ENCODE measurements at regions not wholly inside any gene's neighbourhood (a gene's known extent, or its start where the extent isn't known, plus 50 kb on each side); places are given as distances from the start of the nearest gene placed in this dataset.
"Not testable (repeated sequence)": the region's sequence is repeated elsewhere in the genome, so short reads cannot be mapped to it uniquely, and the experiment has no call there.

DNA sequence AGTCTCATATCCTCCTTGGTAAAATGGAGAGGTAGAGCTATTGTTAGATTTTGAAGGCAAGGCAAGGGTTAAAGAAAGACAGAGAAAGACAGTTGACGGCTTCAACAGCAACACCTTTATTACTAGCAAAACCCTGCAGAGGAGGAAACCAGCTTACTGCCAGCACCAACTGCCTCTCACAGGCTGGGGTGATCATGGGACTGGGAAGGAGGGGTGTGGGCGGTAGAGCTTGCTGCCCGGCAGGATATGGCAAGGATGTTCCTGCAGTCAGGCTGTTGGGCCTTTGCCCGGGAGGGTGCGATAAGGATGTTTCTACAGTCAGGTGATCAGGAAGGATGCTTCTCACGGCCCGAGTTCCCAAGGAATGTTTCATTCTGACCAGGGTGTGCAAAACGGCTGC, 310.0 kb downstream of the FOXD4L4 start:
- not testable (repeated sequence) for H3K9me3 Mint-ChIP-seq, H3K4me3 Mint-ChIP-seq

DNA sequence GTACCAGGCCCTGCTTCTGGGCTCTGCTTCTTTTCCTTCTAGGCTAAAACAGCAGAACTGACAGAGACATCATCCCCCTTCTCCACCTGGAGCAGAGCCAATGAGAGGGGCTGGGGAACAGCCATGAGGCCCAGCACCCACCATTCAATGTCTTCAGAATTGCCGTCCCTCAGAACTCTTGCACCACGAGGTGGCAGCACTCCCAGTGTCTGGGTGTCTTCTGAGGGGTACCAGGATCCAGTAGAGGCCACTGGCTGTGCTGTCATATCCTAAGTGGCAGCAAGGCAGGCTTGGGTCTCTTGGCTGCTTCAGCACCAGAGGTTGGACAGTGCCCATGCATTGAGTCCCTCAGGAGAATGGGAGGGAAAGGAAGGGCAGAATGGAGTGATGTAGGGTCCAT, 312.8 kb downstream of the FOXD4L4 start:
- H3K36me3 Mint-ChIP-seq; DNase-seq (ENCODE audit: low spot score); CTCF ChIA-PET; H3K9me3 Mint-ChIP-seq; H3K27ac Mint-ChIP-seq; POLR2A ChIA-PET; H3K4me3 Mint-ChIP-seq; H3K4me1 Mint-ChIP-seq; H3K27me3 Mint-ChIP-seq (ENCODE audit: low read depth): not testable (repeated sequence)
- ATAC-seq: peak; percentile 86

More for the DNA sequence above, 310.0 kb downstream of the FOXD4L4 start:
- H3K4me1 Mint-ChIP-seq; CTCF ChIA-PET; ATAC-seq; H3K27me3 Mint-ChIP-seq (ENCODE audit: low read depth); POLR2A ChIA-PET; H3K27ac Mint-ChIP-seq; H3K36me3 Mint-ChIP-seq; DNase-seq (ENCODE audit: low spot score): not testable (repeated sequence)

DNA sequence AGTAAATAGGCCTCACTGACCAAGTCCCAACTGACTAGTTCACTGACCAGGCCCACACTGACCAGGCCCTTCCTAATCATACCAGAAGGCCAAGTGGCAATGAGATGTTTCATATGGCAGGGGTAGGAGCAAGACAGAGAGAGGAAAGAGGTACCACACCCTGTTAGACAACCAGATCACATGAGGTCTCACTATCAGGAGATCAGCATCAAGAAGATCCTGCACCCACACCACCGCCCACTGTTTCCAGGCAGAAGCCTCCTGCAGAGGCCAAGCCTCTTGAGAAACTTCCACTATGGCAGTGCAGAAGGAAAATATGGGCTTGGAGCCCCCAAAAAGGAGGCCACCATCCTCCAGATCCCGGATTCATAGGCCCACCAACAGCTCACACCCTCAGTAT, 317.8 kb downstream of the FOXD4L4 start:
- H3K27ac Mint-ChIP-seq; H3K9me3 Mint-ChIP-seq; CTCF ChIA-PET; ATAC-seq; DNase-seq (ENCODE audit: low spot score); H3K4me3 Mint-ChIP-seq; H3K27me3 Mint-ChIP-seq (ENCODE audit: low read depth); POLR2A ChIA-PET; H3K4me1 Mint-ChIP-seq; H3K36me3 Mint-ChIP-seq: not testable (repeated sequence)

DNA sequence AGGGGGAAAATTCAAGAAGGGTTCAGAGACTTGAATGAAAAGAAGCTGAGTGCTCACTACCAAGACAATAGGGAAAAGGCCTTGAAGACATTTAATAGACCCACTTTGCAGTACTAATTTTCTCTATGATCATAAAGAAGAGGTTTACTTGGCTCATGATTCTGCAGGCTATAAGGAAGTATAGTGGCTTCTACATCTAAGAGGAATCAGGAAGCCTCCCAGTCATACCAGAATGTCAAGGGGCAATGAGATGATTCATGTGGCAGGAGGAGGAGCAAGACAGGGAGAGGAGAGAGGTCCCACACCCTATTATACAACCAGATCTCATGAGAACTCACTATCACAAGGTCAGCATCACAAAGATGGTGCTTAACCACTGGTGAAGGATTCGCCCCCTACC, 323.7 kb downstream of the FOXD4L4 start:
- CTCF ChIA-PET; POLR2A ChIA-PET; H3K27ac Mint-ChIP-seq; H3K9me3 Mint-ChIP-seq; H3K4me1 Mint-ChIP-seq; H3K27me3 Mint-ChIP-seq (ENCODE audit: low read depth); DNase-seq (ENCODE audit: low spot score); H3K4me3 Mint-ChIP-seq; ATAC-seq; H3K36me3 Mint-ChIP-seq: not testable (repeated sequence)

DNA sequence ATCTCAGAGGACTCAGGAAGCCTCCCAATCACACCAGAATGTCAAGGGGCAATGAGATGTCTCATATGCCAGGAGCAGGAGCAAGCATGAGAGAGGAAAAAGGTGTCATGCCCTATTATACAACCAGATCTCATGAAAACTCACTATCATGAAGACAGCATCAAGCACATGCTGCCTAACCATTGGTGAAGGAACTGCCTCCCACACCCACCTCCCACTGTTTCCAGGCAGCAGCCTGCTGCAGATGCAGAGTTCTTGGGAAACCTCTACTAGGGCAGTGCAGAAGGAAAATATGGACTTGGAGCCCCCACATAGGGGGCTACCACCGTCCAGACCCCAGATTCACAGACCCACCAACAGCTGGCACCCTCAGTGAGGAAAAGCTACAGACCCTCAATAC, 326.9 kb downstream of the FOXD4L4 start:
- H3K4me1 Mint-ChIP-seq; H3K4me3 Mint-ChIP-seq; H3K27ac Mint-ChIP-seq; ATAC-seq; H3K9me3 Mint-ChIP-seq; CTCF ChIA-PET; H3K27me3 Mint-ChIP-seq (ENCODE audit: low read depth); POLR2A ChIA-PET; DNase-seq (ENCODE audit: low spot score); H3K36me3 Mint-ChIP-seq: not testable (repeated sequence)

DNA sequence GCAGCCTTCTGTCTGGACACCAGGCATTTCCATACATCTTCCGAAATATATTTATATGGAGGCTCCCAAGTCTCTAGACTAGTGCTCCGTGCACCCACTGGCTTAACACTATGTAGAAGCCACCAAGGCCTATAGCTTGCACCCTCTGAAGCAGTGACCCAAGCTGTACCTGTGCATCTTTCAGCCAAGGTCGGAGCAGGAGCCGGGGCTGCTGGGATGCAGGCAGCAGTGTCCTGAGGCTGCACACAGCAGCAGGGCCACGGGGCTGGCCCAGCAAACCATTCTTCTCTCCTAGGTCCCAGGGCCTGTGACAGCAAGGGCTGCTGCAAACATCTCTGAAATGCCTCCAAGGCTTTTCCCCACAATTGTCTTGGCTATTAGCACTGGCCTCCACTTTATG, 328.8 kb downstream of the FOXD4L4 start:
- H3K4me1 Mint-ChIP-seq; H3K36me3 Mint-ChIP-seq; ATAC-seq; POLR2A ChIA-PET; H3K4me3 Mint-ChIP-seq; H3K9me3 Mint-ChIP-seq; H3K27ac Mint-ChIP-seq; CTCF ChIA-PET; H3K27me3 Mint-ChIP-seq (ENCODE audit: low read depth): not testable (repeated sequence)
- DNase-seq (ENCODE audit: low spot score): peak; percentile 19

DNA sequence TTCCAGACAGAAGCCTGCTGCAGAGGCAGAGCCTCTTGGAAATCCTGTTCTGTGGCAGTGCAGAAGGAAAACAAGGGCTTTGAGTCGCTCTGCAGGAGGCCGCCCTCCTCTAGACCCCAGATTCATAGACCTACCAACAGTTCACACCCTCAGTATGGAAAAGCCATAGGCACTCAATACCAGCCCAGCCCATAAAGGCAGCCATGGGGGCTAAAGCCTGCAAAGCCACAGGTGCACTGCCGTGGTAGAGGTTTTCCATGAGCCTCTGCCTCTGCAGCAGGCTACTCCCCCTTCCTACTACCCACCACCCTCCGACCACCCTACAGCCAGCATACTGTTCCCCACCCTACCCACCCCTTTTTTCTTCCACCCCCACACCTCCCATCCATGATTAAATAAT, 330.3 kb downstream of the FOXD4L4 start:
- POLR2A ChIA-PET: not testable (repeated sequence)

DNA sequence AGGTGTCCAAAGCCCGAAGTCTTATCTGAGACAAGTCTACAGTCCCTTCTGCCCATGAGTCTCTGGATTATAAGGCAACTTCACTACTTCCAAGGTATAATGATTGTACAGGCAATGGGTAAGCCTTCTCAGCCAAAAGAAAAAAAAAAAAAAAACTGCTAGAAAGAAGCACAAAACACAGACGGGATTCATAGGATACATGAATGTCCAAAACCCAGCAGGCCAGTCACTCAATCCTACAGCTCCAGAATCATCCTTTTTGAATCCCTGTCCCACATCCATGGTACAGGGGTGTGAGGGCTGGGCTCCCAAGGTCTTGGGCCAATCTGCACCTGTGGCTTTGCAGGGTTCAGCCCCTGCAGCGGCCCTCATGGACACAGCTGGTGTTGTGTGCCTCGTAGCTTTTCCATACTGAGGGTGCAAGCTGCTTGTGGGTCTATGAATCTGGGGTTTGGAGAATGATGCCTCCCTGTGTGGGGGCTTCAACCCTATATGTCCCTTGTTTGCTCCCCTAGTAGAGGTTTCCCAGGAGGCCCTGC, 331.6 kb downstream of the FOXD4L4 start:
- H3K27ac Mint-ChIP-seq; H3K36me3 Mint-ChIP-seq; POLR2A ChIA-PET; ATAC-seq; CTCF ChIA-PET; H3K4me1 Mint-ChIP-seq; H3K9me3 Mint-ChIP-seq; H3K4me3 Mint-ChIP-seq; DNase-seq (ENCODE audit: low spot score); H3K27me3 Mint-ChIP-seq (ENCODE audit: low read depth): not testable (repeated sequence)

More for the DNA sequence above, 330.3 kb downstream of the FOXD4L4 start:
- H3K4me1 Mint-ChIP-seq; H3K36me3 Mint-ChIP-seq; H3K27me3 Mint-ChIP-seq (ENCODE audit: low read depth); H3K9me3 Mint-ChIP-seq; CTCF ChIA-PET; H3K4me3 Mint-ChIP-seq; H3K27ac Mint-ChIP-seq; ATAC-seq: not testable (repeated sequence)
- DNase-seq (ENCODE audit: low spot score): peak; percentile 17

DNA sequence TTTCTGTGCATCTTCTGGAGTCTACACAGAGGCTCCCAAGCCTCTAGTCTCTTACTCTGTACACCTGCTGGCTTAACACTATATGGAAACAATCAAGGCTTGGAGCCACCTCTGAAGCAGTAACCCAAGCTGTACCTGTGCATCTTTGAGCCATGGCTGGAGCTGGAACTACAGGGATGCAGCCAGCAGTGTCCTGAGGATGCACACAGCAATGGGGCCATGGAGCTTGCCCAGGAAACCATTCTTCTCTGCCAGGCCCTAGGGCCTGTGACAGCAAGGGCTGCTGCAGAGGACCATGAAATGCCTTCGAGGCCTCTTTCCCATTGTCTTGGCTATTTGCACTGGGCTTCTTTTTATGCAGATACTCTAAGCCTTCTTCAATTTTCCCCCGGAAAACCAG, 332.1 kb downstream of the FOXD4L4 start:
- H3K36me3 Mint-ChIP-seq; ATAC-seq; H3K4me1 Mint-ChIP-seq; H3K4me3 Mint-ChIP-seq; CTCF ChIA-PET; H3K9me3 Mint-ChIP-seq; H3K27ac Mint-ChIP-seq; POLR2A ChIA-PET; H3K27me3 Mint-ChIP-seq (ENCODE audit: low read depth): not testable (repeated sequence)
- DNase-seq (ENCODE audit: low spot score): peak; percentile 9

DNA sequence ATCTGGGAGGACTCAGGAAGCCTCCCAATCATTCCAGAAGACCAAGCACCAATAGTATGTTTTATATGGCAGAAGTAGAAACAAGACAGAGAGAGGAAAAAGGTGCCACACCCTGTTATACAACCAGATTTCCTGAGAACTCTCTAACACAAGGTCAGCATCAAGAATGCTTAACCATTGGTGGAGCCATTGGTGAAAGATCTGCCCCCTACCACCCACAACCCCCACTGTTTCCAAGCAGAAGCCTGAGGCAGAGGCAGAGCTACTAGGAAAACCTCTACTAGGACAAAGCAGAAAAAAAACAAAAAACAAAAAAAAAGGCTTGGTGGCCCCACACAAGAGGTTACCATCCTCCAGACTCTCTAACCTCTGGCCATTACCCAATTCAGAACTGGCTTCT, 336.2 kb downstream of the FOXD4L4 start:
- H3K4me3 Mint-ChIP-seq, POLR2A ChIA-PET: not testable (repeated sequence)

DNA sequence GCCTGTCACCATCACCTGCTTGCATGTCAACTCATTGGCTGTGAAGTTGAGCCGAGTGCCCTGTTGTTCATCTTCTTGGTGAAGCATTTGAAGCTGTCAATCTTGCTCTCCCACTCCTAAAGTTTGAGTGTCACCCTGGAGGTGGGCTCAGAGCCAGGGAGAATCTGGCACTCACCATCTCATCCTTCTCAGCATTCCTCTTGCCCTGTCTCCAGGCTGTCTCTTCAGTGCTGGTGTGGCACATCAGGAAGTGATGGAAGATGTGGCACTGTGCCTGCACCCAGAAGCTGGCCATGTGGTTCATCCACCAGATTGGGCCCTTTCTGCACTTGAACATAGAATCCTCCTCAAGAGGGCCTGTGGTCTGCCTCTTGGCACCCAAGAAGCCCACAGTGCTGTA, 345.9 kb downstream of the FOXD4L4 start:
- DNase-seq (ENCODE audit: low spot score); H3K9me3 Mint-ChIP-seq; ATAC-seq; H3K27me3 Mint-ChIP-seq (ENCODE audit: low read depth); POLR2A ChIA-PET; H3K4me1 Mint-ChIP-seq; H3K4me3 Mint-ChIP-seq; CTCF ChIA-PET; H3K27ac Mint-ChIP-seq; H3K36me3 Mint-ChIP-seq: not testable (repeated sequence)

More for the DNA sequence above, 336.2 kb downstream of the FOXD4L4 start:
- H3K9me3 Mint-ChIP-seq; H3K27ac Mint-ChIP-seq; CTCF ChIA-PET; DNase-seq (ENCODE audit: low spot score); H3K36me3 Mint-ChIP-seq; H3K4me1 Mint-ChIP-seq; ATAC-seq; H3K27me3 Mint-ChIP-seq (ENCODE audit: low read depth): not testable (repeated sequence)

Measured in WTC11 (cell line).